GM21423 (cell line): ENCODE measurements at regions not wholly inside any gene's neighbourhood (a gene's known extent, or its start where the extent isn't known, plus 50 kb on each side); places are given as distances from the start of the nearest gene placed in this dataset.

Experiments
- ATAC-seq: cut with Tn5 transposase; IDR thresholded peaks from one replicate; pipeline ENCODE4 v1.9.1; 2021; ENCODE audit warnings: mild to moderate bottlenecking, moderate library complexity; ENCODE audit not compliant: unreplicated experiment

DNA sequence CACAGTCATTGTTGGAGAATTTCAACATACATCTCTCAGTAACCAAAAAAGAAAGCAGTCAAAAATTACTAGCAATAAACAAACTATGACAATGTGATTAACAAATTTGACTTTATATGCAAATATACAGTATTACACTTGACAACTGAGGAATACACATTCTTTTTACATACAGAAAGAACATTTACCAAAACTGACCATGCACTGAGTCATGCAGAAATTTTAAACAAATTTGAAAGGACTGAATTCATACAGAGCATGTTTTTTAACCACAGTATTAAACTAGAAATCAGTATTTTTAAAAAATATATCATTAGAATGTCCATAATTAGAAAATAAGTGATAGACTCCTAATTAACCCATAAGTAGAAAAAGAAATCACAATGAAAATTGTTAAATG lies 420.1 kb downstream of the TBC1D4 start:
- no peak for ATAC-seq

DNA sequence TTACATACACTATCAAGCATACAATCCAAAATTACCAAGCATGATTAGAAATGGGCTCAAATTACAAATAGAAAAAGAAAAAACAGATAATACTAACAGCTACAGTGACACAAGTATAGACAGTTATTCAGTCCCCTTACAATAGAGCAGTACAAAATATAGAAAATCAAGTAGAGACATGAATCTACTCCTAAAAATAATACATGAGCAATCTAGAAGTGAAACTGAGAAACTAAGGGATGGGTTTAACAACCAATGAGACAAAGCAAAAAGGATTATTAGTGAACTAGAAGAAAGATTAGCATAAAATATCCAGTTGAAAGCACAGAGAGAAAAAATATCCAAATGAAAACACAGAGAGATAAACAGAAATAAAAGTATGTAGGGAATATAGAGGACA lies 426.7 kb downstream of the TBC1D4 start:
- no peak for ATAC-seq

DNA sequence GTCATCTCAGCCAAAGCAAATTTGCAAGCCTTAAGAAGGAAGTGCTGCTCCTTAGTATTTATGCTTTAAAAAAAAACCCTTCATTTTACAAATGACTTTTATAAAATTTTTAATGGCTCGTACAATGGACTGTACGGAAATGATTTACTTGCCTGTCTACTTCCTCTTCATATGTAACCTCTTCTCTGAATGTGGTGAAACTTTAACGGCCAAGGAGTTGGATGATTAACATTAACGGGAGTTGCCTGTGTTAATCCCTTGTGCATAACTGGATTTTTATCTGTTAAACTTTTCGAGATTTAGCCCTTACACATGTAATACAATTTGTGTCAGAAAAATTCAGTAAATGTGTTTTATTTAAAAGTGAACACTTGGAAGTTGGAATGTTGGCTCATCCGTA lies 429.4 kb downstream of the TBC1D4 start:
- no peak for ATAC-seq

DNA sequence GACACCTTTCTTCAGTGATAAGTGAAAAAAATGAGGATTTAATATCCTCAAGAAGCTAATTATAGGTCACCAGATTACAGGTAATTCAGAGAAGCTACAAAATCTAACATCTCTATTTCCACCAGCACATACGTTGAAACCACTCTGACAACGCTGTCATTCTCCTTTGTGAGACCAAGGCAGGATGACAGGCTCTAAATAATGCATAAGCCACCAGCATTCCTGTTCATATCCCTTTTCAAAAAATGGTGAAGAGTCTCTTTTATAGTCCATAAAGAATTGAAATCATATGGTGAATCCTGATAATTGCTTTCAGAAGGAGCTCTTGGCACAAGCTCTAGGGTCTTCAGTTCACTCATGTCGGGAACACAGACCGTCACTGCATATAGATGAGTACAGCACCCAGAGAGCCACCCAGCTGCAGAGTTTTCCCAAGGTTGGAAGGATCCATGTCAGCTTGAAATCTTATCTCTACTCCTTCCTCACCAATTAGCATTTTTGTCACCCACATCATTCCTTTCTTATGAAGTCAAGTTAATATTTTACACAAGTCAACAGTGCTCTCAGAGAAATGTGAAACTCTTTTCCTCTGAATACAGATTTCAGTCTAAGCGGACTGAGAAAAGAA lies 431.4 kb downstream of the TBC1D4 start:
- ATAC-seq: no peak

DNA sequence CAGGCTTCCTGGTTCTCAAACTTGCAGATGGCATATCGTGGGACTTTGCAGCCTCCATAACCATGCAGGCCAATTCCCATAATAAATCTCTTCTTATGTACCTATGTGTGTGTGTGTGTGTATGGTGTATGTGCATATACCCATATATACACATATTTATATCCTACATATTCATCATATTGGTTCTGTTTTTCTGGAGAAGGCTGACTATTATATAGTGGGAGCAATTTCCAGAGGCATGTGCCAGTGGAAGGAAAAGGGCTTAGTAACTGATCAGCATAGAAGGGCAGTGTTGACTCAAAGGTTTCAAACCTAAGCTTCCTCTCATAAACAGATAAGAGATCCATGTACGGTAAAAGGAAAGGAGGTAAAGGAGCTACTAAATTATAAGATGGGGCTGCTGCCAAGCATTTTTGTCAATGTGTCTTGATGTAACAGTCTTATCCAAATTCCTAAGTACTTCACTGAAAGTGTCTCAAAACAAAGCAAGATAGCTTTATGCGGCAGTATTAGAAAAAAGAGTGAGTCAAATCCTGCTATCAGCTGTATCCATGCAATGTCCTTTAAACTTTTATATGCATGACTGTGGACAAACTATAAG lies 432.1 kb downstream of the TBC1D4 start:
- ATAC-seq: no peak

DNA sequence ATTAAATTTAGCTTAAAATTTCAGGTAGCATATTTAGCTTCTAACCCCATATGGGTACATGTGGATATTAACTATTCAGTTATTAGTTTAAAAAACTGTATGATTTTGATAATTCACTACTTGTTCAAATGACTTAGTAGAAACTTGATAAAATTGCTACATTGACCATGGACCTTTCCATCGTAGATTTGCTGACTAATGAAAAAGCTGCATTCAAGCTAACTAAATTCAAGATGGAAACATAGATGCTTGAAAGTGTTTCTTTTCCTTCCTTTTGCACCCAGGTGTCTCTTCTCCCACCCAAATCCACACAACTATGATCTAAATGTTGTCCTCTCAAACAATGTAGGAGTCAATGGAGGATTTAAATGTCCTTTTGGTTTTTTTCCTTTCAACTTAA lies 439.2 kb downstream of the TBC1D4 start:
- no peak for ATAC-seq

DNA sequence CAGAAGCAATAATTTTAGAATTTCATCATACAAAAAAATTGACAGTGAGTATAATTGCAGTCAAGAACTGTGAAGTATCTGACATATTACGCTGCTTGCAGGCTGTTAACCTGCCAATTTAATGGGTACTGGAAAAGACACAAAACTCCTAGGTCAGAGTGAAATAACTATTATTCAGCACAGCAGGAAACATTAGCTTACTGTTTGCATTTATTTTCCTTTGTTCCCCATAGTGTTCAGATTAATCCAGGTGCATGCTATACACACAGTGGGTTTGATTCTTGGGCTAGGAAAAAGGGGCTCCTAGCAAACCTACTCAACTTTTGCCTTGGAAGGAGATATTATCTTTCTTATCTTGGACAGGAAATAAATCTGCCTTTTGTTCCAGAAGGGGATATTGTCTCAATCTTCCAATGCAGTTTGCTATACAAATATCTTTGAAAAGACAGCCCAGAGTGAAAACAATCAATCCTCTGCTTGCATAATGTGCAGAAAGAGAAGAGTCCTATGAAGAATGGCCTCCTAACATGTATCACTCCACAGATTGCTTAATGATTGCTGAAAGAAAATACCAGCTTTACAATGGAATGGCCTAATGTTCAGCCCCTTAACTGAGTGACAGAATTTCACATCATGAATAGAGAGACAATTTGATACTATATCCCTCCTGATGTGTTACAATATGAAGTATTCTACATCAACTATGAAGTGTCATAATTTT lies 443.4 kb downstream of the TBC1D4 start:
- ATAC-seq: no peak

DNA sequence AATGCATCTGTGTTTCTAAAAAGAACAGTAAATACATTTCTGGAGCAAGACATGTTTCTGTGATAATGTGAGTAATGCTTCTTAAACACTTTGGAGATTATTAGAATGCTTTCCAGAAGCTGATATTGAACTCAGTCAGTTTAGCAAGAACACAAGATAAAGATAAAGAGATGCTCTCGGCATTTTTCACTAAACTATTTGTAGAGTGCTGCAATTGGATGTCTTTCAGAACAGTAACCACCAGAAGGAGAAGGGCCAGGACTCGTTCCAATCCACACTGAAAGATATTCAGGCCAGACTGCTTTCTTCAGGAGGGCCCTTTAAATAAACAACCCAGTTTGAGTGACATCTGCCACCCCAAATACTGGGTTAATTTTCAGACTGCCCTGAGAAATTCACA lies 456.0 kb downstream of the TBC1D4 start:
- ATAC-seq: no peak

DNA sequence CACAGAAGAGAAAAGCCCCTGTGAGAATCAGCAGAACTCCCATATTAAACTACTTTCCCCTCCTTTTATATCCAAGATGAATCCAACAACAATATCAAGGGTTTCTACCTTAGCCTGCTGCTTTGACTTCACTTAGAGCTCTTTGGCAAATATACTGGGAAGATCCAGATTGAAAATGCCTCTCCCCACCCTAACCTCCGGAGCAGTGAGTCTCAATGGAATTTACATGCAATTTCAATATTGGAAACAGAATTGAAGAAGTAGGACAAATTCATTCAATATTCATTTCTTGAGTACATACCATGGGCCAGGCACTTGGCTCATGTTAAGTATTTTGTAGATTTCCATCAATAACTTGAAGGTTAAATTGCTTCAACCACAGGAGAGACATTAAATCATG lies 457.4 kb downstream of the TBC1D4 start:
- ATAC-seq: no peak

DNA sequence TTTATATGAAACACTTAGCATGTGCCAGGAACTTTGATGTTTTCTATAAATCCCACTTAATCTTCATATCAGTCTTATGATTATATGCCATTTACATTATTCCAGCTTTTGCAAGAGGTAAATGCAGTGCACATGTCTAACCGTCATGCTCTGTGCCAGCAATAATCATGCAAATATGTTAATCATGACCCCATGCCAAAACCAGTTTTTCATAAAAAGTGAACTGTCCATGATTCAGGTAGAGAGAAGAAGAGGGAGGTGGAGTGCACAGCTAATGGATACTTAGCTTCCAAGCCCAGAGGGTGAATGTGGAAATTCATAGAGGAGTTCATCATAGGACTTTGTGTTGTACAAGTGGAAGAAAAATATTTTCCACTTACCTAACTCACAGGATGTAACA lies 458.4 kb downstream of the TBC1D4 start:
- no peak for ATAC-seq

DNA sequence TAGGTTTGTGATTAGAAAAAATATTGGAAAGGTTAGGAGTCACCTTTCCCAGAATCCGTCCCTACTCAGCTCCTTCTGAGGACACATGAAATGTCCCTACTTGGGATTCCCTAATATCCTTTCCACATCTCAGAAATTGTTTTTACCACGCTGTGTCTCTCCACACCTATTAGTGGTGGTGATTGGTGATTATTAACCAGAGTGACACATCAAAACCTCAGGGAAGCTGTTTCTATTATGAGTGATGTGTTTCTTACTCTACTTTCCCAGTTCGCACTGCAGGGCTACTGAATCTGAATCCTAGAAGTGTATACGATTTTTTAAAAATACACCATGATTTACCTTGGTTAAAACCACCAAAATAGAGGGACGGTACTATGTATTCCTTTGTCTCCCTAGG lies 460.8 kb downstream of the TBC1D4 start:
- ATAC-seq: no peak

DNA sequence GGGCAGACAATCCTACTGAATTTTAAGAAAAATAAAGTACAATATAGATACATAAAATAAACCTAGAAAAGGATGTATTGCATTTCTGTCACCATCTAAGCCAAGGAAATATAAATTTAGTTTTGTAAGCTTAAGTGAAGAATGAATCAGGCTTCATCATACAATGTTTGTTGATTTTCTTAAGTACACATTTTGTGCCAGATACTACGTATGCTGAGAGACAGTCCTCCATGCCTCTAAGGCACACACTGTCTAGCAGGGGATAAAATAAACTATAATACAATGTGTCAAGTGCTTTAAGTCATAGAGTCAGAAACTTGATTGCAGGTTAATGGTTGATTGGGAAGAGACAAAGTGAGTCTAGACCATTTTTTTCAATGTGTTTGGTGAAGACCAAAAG lies 465.7 kb downstream of the TBC1D4 start:
- ATAC-seq: no peak

DNA sequence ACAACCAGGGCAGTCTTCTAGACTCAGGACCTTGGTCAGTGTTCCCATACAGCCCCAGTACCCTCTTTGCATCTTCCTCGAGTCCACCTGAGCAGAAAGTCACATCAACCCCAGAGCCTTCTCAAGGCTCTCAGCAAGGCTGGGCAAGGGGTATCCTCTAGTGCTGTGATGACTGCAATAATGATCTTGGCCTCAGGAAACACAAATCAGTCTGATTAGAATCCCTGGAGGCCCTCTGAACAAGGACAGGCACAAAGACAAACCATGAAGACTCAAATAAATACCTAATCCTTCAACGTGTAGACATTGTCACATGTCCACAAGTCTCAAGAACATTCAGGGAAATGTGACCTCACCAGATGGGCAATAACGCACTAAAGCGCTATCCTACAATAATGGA lies 468.2 kb downstream of the TBC1D4 start:
- no peak for ATAC-seq

DNA sequence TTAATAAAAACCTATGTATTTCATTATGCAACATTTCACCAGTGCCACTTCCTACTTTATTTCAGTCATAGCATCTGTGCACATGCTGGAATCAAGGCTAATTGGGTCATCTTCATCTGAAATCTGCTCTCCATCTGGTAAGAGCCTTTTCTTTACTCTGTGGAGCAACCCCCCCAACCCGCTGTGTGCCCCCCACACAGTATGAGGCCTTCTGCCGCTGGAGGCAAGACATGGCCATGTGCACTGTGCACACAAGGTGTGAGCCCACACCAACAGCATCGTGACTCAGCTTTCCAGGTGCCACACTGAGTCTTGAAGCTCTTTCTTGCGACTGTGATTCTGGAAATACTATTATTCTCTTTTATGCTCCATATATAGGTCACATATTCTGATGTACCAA lies 471.0 kb downstream of the TBC1D4 start:
- no peak for ATAC-seq

DNA sequence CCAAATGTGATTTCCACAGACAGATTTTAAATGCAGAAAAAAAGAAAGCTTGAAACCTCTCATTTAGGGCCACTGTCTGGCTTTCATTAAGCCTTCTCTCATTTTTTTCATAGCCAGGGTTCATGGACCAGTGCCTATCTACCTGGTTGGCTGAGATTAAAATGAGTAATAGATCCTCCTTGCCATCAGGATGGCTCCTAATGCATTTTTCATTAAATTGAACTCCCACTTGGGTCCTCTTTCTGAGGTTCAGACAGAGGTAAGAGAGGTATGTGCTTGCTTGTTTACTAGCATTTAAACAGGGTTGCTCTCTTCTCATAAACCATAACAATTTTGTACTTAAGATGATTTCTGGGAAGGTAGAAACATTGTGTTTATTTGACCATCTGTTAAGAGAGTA lies 473.0 kb downstream of the TBC1D4 start:
- ATAC-seq: no peak

DNA sequence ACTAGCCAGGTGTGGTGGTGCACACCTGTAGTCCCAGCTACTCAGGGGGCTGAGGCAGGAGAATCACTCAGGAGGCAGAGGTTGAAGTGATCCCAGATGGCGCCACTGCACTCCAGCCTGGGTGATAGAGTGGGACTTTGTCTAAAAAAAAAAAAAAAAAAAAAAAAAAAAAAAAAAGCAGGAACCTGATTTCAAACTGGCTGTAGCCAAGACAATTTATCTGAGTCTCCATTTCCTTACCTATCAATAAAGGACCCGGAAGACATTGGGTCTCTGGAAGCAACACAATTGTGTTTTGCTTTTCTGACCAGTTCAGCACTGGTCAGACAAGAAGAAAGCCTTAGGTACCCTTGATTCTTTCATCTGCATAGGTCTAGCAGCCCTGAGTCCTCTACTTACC lies 491.0 kb downstream of the TBC1D4 start:
- no peak for ATAC-seq

DNA sequence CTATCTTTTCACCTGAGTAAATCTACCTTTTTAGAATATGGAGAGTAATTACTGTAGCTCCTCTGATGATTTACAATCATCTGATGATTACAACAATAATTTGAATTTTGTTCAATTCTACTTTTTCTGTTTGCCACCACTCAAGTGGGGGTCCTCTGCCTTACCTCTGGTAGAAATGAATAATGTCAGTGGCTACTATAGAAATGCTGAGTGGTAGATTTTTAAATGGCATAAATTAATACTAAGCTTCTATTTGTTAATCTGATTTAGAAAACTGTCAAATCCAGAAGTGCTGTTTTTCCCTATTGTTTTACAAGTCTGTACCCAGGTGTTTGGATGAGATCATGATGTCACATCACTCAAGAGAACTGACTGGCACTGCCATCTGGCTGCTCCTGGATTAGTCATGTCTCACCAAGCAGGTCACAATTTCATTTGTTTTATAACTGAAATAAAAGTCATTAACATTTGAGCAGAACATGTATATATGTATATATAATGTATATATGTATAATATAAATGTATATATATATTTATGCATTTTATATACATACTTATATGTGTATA lies 494.8 kb downstream of the TBC1D4 start:
- no peak for ATAC-seq

DNA sequence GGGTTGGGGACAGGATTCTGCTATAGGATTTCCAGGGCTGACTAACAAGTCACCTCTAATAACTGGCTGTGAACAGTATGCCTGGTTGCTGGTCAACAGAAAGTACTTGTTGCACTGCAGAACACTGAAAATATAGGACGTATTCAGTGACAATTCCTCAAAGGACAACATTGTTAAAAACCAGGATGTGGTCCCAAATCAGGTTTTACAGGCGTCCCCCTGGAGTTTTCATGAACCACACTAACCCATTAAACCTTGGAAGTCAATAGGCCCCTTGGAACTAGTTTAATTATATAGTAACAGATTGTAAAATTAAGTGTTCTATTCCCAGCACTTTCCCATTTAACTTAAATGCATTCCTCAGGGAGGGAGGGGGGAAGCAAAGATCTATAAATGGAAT lies 495.4 kb downstream of the TBC1D4 start:
- ATAC-seq: no peak

DNA sequence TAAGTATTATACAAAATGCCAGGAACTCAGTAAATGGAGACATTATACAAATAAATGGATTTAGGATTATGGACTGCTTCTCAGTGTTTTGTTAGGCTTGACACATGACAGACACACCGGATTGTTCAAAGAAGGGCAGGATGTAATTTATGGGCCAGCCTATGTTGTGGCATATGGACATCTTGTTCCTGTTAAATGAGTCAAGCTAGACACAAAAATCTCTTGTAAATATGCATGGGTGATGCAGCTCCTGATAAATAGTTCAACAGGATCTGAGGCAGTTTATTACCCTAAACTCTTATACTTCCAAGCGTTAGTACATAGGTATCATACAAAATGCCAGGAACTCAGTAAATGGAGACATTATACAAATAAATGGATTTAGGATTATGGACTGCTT lies 502.3 kb downstream of the TBC1D4 start:
- no peak for ATAC-seq

DNA sequence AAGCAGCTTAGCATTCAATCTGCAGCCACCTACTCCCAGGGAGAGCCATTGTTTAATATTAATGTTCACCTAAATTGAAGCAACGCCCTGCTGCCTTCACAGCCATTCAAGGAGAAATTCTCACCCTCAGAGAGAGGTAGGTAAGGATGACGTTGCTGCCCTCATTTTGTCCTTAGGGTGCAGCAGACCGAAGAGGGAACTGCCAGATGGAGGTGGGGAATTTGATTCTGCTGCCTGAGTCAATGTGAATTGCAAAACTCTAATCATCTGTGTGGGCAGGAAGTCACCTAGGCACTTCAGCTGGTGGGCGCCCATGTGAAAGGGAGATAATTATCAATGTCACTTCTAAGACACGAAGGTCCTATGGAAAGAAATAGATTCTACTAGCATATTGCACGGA lies 503.4 kb downstream of the TBC1D4 start:
- ATAC-seq: no peak

DNA sequence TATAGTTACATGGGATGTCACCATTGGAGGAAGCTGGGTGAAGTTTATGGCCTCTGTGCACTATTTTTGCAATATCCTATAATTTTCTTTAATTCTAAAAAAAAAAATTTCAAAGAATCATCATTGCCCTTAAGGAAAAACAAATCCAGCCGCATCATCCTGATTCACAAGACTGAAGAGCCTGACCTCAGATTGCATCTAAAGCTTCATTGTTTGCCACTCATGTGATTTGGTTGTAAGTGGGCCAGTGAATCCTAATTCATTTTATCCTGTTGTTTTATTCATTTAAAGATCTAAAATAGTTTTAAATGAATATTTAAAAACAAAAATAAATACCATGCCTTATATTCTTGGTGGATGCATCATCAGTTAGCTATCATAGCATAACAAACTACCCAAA lies 504.5 kb downstream of the TBC1D4 start:
- ATAC-seq: no peak

DNA sequence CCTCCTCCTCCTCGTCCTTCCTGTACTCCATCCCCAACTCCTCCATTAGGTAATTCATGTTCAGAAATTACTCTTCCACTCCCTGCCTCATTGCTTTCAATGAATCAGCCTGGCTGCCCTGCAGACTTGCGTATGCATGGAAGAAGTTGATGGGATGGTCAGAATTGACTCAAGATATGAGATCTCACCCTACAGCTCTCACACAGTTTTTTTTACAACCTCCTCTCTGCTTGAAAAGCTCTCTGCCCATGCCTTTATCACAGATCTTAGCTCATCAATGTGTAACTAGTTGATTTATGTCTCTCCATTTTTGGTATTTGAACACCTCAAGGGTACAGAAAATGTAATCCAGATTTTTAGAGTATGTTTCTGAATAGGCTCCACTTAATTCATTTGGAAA lies 506.9 kb downstream of the TBC1D4 start:
- no peak for ATAC-seq
